ENCODE measurements at regions not wholly inside any gene's neighbourhood (a gene's known extent, or its start where the extent isn't known, plus 50 kb on each side); places are given as distances from the start of the nearest gene placed in this dataset.

GRCh38 chr10:120998782-120999285 lies 147.7 kb downstream of the WDR11 start:
- TF ChIP-seq CTCF (conservative IDR thresholded peaks at IDR 0.05 in 1 of 2, IDR thresholded peaks at IDR 0.05 in 1 of 2; ENCODE audit: extremely low read depth in 1 of 2, insufficient read depth in 1 of 2, low read depth in 1 of 2, low read length in 2 of 2), result no peak
- no peak for TF ChIP-seq EZH2 (IDR thresholded peaks at IDR 0.05; ENCODE audit: borderline replicate concordance, low read length)

Measured in mammary epithelial cell (primary cell).